GM10248 (cell line): ENCODE measurements at regions not wholly inside any gene's neighbourhood (a gene's known extent, or its start where the extent isn't known, plus 50 kb on each side); places are given as distances from the start of the nearest gene placed in this dataset.
"Not testable (repeated sequence)": the region's sequence is repeated elsewhere in the genome, so short reads cannot be mapped to it uniquely, and the experiment has no call there.

Source experiments
- CTCF ChIA-PET: fragments of 300-600 bp; sonication (Branson Sonifier 250); formaldehyde crosslinking; extraction: SDS; loops from one replicate; lab custom pipeline; 2021; ENCODE audit warnings: antibody characterized with exemption; lab: Yijun Ruan, JAX
- POLR2A ChIA-PET: fragments of 350-650 bp; sonication (Branson Sonifier 250); formaldehyde crosslinking; extraction: SDS; loops from one replicate; lab custom pipeline; 2020; ENCODE audit warnings: antibody characterized with exemption; lab: Yijun Ruan, JAX
- DNase-seq: peaks from one replicate; pipeline ENCODE4 v3.0.0; 2012; ENCODE audit errors: extremely low spot score
- TF ChIP-seq, protein P1 (sequence below): IDR thresholded peaks from 2 replicates; pipeline ENCODE4 v1.5.1; 2012; ENCODE audit warnings: mild to moderate bottlenecking, low read depth; ENCODE audit errors: extremely low read depth, missing control alignments, control extremely low read depth

DNA sequence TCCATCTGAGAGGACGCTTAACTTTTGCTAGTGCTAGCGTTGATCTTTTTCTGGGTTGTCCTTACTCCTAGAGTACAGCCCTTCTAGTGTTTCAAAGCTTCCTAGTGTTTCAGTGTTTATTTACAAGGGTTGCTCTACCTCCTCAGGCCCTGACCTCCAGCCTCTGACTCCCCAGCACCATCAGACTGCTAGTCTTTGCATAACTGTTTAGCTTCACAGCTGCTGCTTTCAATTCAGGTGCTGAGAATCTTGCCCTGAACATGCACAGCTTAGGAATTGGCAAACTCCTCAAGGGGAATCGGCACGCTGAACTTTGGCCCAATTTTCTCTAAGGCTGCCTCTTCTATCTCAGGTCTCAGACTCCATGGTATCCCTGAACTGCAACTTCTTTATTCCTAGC, 52.9 kb downstream of the OR52B4 start:
- DNase-seq, POLR2A ChIA-PET, CTCF ChIA-PET: not testable (repeated sequence)

DNA sequence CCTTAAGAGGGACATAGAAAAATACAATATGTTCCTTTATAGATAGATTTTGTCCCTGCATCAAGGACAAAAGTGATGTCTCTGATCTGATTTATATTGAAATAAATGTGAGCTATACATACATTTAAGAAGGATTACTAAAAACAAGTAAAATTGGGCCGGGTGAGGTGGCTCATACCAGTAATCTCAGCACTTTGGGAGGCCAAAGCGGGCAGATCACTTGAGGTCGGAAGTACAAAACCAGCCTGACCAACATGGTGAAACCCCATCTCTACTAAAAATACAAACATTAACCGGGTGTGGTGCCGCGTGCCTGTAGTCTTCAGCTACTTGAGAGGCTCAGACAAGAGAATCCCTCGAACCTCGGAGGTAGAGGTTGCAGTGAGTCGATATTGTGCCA, 91.0 kb downstream of the OR52B4 start:
- DNase-seq, CTCF ChIA-PET, POLR2A ChIA-PET: not testable (repeated sequence)

DNA sequence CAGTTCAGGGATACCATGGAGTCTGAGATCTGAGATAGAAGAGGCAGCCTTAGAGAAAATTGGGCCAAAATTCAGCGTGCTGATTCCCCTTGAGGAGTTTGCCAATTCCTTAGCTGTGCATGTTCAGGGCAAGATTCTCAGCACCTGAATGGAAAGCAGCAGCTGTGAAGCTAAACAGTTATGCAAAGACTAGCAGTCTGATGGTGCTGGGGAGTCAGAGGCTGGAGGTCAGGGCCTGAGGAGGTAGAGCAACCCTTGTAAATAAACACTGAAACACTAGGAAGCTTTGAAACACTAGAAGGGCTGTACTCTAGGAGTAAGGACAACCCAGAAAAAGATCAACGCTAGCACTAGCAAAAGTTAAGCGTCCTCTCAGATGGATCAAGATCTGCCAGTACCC, 117.1 kb downstream of the OR52B4 start:
- CTCF ChIA-PET, DNase-seq, POLR2A ChIA-PET: not testable (repeated sequence)

DNA sequence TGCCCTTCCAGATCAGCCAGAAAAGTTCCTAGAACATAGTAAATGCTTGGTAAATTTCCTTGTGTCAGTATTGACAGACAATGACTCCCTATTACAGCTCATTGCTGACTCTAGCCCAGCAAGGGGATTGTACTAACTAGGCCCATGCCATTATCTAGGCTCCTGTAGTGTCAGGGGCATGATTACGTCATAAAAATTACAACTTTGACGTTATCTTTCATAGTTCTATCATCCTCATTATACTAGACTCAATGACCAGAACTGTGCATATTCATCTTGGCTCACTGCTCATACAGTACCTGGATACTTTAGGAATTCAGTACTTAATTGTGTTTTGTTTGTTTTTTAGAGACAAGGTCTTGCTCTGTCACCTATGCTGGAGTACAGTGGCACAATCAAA, 118.7 kb downstream of the OR52B4 start:
- POLR2A ChIA-PET, CTCF ChIA-PET, DNase-seq: not testable (repeated sequence)

DNA sequence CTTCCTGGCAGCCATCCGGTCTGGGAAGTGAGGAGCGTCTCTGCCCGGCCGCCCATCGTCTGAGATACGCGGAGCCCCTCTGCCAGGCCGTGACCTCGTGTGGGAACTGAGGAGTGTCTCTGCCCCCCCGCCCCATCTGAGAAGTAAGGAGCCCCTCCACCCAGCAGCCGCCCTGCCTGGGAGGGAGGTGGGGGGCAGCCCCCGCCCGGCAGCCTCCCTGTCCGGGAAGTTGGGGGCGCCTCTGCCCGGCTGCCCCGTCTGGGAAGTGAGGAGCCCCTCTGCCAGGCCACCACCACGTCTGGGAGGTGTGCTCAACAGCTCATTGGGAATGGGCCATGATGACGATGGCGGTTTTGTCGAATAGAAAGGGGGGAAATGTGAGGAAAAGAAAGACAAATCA, 130.4 kb downstream of the OR52B4 start:
- CTCF ChIA-PET: not testable (repeated sequence)

DNA sequence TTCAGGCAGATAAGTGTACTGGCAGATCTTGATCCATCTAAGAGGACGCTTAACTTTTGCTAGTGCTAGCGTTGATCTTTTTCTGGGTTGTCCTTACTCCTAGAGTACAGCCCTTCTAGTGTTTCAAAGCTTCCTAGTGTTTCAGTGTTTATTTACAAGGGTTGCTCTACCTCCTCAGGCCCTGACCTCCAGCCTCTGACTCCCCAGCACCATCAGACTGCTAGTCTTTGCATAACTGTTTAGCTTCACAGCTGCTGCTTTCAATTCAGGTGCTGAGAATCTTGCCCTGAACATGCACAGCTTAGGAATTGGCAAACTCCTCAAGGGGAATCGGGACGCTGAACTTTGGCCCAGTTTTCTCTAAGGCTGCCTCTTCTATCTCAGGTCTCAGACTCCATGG, 124.3 kb downstream of the RRM1 start:
- DNase-seq, POLR2A ChIA-PET, CTCF ChIA-PET: not testable (repeated sequence)

More for the DNA sequence above, 130.4 kb downstream of the OR52B4 start:
- DNase-seq, POLR2A ChIA-PET: not testable (repeated sequence)

DNA sequence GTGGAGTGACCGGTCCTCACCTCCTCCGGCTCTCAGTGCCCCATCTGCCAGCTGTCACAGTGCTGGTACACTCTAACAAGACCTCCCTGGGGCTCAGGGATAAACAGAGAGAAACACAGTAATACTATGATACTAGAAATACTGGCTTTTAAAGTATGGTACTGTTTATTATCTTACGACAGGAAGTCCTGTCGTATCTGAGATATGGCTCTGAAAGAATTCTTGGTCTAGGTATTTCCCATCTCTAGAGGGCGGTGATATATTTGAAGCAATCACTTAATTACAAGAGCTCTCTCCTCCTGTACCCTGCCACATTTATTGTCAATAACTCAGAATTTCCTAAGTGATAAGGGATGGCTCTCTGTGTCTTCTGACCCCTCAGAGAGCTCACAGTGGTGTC, 119.1 kb downstream of the RRM1 start:
- ChIA-PET POLR2A (no interaction called here), CTCF (interaction anchor here (1.4 kb wide), 2 partner anchors 26 to 279 kb away, joined by 3 to 4 read pairs; no protein-coding TSS in a partner anchor)
- TF ChIP-seq, protein P1, sequence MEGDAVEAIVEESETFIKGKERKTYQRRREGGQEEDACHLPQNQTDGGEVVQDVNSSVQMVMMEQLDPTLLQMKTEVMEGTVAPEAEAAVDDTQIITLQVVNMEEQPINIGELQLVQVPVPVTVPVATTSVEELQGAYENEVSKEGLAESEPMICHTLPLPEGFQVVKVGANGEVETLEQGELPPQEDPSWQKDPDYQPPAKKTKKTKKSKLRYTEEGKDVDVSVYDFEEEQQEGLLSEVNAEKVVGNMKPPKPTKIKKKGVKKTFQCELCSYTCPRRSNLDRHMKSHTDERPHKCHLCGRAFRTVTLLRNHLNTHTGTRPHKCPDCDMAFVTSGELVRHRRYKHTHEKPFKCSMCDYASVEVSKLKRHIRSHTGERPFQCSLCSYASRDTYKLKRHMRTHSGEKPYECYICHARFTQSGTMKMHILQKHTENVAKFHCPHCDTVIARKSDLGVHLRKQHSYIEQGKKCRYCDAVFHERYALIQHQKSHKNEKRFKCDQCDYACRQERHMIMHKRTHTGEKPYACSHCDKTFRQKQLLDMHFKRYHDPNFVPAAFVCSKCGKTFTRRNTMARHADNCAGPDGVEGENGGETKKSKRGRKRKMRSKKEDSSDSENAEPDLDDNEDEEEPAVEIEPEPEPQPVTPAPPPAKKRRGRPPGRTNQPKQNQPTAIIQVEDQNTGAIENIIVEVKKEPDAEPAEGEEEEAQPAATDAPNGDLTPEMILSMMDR: no peak
- DNase-seq: no peak

DNA sequence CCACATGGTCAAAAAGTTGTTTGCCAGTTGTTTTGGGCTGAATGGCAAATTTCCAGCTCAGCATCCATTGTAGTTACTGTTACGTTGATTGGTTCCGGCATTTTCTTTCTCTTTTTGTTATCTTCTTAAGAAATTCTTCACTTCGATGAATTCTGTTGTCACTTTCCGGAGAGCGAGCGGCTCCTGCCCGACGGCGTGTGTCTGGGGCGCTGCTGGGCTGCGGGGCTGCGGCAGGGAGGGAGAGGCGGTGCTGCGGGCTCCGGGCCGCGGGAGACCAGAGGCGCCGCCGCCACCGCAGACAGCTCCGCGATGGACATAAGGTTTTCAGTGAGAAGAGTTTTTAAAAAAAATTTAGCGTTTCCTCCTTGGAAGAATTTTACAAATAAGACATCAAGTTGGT, 117.4 kb downstream of the RRM1 start:
- TF ChIP-seq, protein P1: no peak
- CTCF ChIA-PET: no interaction called here
- DNase-seq: no peak
- POLR2A ChIA-PET: no interaction called here

DNA sequence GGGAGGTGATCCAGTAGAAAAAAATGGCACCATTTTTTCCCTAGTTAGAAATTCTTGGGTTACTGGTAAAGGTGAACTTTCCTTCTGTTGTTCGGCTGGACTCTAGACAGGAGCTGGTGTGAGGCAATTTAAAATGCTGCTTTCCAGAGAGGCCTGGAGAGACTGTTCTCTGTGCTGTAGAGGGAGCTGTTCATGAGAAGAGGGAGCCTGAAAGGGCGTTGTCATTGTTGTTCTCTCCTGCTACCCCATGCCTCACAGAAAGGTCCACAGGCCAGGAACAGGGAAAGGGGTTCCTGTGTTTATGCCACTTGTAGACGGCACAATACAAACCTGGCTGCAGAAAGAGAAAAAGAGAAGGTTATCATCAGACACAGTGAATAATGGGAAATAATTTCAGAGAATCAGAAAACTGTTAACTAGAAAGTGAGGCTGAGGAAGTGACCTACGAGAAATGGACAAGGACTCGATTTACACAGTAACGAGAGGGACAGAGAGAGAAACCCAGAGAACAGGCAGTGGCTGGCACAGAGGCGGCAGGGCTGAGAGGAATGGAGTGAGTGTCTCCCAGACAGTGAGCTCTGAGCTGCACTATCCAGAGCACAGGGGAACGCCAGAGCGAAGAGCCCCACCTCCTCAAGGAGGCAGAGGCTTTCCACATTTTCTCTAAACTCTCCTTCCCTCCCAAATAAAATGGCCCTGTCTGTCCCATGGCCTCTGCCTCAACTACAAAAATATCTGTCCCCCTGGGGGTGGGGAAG, 109.2 kb downstream of the RRM1 start:
- DNase-seq: no peak
- TF ChIP-seq, protein P1: no peak
- POLR2A ChIA-PET: no interaction called here
- CTCF ChIA-PET: interaction anchor here (0.7 to 3.3 kb wide), 3 partner anchors 12 to 16 kb away, joined by 3 to 18 read pairs (median 3); no protein-coding TSS in a partner anchor

DNA sequence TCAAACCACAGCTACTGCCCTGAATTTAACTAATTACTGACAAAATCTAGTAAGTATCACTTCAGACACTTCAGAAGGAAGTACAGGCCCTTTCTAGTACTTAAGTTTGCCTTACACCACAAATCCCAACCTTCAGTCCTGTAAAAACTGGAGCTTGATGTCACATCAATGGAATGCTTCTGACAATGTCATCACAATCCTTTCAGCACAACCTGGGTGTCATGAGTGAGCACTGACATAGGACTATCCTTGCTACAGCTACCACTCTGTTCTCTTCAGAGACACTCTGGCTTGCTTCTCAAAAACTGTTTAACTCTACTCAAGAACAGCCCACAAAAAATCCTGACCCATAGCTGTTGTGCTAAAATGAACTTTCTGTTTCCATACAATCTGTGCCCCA, 108.2 kb downstream of the RRM1 start:
- POLR2A ChIA-PET: no interaction called here
- CTCF ChIA-PET: interaction anchor here (1.3 to 3.3 kb wide), 3 partner anchors 12 to 16 kb away, joined by 3 to 18 read pairs (median 9); no protein-coding TSS in a partner anchor
- TF ChIP-seq, protein P1: no peak
- no peak for DNase-seq
